NOMO-1 treated with DMSO at 0.1 percent for 48 hours (cell line): ENCODE measurements at regions not wholly inside any gene's neighbourhood (a gene's known extent, or its start where the extent isn't known, plus 50 kb on each side); places are given as distances from the start of the nearest gene placed in this dataset.

Source experiments
- DNase-seq: peaks from one replicate; lab custom pipeline; 2025; ENCODE audit not compliant: unreplicated experiment; lab: John Stamatoyannopoulos, UW

DNA sequence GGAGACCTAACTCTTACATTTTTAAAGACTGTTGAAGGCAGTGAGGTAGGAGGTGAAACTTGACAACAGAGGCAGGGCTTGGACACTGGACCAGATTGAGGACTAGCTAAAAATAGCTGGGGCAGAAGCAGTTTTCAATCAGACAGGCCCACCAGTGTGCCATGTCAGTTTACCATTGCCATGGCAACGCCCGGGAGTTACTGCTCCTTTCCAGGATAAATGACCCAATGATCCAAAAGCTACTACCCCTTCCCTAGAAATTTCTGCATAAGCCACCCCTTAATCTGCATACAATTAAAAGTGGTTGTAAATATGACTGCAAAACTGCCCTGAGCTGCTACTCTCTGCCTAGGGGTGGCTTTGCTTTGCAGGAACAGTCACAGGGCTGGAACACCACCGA, 53.2 kb upstream of the PKP2 start:
- no peak for DNase-seq

DNA sequence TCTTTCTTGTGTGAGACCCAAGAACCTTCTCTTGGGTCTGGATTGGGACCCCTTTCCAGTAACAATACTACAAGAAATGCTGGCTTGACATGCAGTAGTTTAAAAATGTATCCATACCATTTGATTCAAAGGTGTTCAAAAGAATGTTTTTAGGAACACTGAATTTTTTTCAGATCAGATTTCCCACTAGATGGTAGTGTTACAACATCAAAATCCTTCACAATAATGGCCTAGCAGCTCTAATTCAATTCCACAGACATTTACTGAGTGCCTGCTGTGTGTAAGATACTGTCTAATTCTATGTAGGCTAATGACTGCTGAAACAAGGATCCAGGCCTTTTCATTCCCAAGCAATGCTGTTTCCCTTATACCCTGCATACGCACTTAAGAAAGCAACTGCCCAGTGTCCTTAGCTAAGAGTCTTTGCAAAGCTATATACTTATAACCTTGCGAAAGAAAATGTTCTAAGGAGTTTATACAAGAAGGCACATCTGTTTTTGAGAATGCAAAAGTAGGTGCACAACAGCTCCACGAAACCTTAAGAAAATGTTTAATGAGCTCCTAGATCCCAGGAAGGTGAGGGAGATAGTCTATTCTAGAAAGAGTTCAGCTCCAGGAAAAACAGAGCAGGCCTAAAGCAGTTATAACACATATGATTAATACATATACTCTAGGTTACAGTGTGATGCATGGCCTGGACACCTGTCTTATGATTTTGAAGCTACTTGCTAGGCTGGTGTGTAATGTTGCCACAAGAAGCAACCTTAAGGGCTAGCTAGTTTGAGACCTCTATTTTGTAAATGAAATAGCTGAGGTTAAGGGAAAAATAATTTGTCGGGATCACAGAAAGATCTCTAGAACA, 50.9 kb upstream of the PKP2 start:
- DNase-seq = no peak

DNA sequence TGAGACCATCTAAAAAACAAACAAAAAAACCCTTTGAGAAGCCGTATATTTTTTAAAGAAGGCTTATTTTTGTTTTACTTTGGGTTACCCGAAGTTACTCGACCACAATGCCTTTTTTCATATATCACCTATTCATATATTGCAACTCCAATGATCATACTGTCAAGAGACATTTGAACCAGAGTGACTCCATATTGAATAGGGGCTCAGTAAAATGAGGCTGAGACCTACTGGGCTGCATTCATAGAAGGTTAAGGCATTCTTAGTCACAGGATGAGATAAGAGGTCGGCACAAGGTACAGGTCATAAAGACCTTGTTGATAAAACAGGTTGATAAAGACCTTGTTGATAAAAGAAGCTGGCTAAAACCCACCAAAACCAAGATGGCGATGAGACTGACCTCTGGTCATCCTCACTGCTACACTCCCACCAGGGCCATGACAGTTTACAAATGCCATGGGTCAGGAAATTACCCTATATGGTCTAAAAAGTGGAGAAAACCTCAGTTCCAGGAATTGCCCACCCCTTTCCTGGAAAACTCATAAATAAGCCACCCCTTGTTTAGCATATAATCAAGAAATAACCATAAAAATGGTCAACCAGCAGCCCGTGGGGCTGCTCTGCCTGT, 50.0 kb upstream of the PKP2 start:
- no peak for DNase-seq
